ENCODE measurements at regions not wholly inside any gene's neighbourhood (a gene's known extent, or its start where the extent isn't known, plus 50 kb on each side); places are given as distances from the start of the nearest gene placed in this dataset.
"Not testable (repeated sequence)": the region's sequence is repeated elsewhere in the genome, so short reads cannot be mapped to it uniquely, and the experiment has no call there.

DNA sequence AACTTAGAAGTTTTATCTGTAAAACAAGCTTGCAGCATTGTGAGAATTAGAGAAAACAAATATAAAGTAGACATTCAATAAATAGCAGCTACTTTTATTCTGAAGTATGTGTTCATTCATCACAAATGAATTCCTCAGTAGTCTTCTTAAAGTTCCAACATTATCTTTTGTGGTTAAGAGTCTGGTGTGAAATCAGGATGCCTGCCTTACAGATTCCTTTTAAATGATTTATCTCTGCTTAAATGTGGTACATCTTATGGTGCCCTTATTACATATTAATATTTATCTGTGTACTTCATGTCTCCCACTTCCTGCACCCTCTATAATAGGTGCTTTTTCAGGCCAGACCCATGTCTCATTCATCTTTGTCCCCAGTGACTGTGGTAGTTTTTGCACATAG is 595.0 kb downstream of the STK39 start:
- Mint-ChIP-seq H3K27me3 (ENCODE audit: low read depth) (no peaks in the 10 kb centered on the region), H3K36me3 (ENCODE audit: insufficient read depth in 2 of 2) (no peaks in the 10 kb centered on the region), H3K9me3 (peaks cover 0 to 2% of the 10 kb centered on the region in 2 donors), H3K27ac (no peak overlapping the region), H3K4me1 (ENCODE audit: low read depth) (no peaks in the 10 kb centered on the region), H3K4me3 (no peak overlapping the region)
- no peak for DNase-seq
- ATAC-seq (replicated peaks in 1 of 2): no peak

DNA sequence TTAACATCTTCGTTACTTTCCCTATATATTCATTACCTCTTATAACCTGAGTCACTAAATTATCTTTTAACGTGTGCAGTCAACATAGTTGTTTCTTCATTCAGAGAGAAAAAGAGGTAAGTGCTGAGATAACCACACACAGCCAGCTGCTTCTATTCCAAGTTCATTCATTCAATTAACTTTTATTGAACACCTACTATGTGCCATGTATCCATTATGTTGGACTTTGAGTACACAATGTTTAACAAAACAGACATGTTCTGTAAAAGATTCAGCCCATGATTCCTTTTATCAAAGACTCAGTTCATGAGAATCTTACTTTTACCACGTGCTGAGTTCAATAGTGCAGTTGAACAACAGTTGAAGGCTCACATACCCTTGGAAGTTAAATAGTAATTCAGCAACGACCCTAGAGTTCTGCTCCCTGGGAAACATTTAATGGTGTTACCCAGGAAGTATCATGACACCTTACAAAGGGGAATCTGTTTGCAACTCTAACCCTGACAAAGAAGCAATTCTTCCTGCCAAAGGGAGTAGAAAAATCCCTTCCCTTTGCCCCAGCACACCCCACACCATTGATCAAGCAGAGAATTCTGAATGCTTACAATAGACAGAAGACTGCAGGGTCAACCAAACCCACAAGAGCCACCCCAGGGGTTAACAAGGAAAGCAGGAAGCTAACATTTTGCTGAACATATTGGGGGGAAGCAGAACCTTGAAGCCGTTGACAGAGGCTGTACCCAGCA is 595.8 kb downstream of the STK39 start:
- Mint-ChIP-seq H3K36me3 (ENCODE audit: insufficient read depth in 2 of 2) (no peaks in the 10 kb centered on the region), H3K27me3 (ENCODE audit: low read depth) (no peaks in the 10 kb centered on the region), H3K4me1 (ENCODE audit: low read depth) (no peaks in the 10 kb centered on the region), H3K27ac (no peak overlapping the region), H3K9me3 (peaks cover 0 to 2% of the 10 kb centered on the region in 2 donors), H3K4me3 (no peak overlapping the region)
- no peak for DNase-seq
- ATAC-seq (replicated peaks in 1 of 2): no peak

DNA sequence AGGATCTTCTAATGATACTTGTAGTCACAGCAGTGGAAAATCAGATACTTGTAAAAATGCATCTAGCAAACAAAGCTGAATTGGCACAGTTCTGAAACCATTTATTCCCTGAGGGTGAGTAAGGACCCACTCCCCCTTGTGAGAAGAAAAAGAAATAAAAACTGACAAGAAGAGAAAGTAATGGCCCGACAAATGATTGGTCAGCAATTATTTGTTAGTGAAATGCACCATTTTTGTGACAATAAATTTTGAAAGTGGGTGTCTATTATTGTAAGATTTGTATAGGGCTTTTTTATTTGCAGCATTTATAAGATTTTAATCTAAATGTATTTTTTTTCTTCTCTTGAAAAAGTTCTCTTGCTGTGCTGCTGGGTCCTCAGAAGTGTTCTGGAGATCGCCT is 600.8 kb downstream of the STK39 start:
- H3K4me1 Mint-ChIP-seq (ENCODE audit: low read depth): no peaks in the 10 kb centered on the region
- H3K27me3 Mint-ChIP-seq (ENCODE audit: low read depth): no peaks in the 10 kb centered on the region
- H3K9me3 Mint-ChIP-seq: peaks cover 0 to 2% of the 10 kb centered on the region in 2 donors
- DNase-seq: no peak
- no peak for ATAC-seq (replicated peaks in 1 of 2)
- H3K4me3 Mint-ChIP-seq: no peak overlapping the region
- H3K27ac Mint-ChIP-seq: no peak overlapping the region
- H3K36me3 Mint-ChIP-seq (ENCODE audit: insufficient read depth in 2 of 2): no peaks in the 10 kb centered on the region

GRCh38 chr2:167640096-167640495 is 607.3 kb downstream of the STK39 start:
- DNase-seq: no peak
- Mint-ChIP-seq H3K36me3 (ENCODE audit: insufficient read depth in 2 of 2) (no peaks in the 10 kb centered on the region), H3K4me3 (no peak overlapping the region), H3K4me1 (ENCODE audit: low read depth) (no peaks in the 10 kb centered on the region), H3K27me3 (ENCODE audit: low read depth) (no peaks in the 10 kb centered on the region), H3K27ac (no peak overlapping the region), H3K9me3 (peaks cover under 1 to 3% of the 10 kb centered on the region in 2 donors)
- no peak for ATAC-seq (replicated peaks in 1 of 2)

DNA sequence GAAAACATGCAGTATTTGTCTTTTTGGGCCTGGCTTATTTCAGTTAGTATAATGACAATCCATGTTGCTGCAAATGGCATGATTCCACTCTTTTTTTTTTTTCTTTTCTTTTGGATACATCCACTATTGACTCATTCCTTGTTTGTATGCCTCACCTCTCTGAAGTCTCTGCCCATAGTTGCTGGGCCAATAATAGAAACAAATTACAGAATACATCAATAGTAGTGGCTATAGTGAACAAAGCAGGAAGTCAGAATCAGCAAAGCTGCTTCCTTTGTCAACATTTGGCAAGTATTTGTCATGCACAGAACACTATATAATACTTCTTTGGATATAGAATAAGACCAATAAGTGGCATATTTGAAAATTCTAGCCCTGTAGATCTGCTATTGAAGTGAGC is 609.7 kb downstream of the STK39 start:
- no peaks in the 10 kb centered on the region for H3K27me3 Mint-ChIP-seq (ENCODE audit: low read depth)
- no peaks in the 10 kb centered on the region for H3K36me3 Mint-ChIP-seq (ENCODE audit: insufficient read depth in 2 of 2)
- H3K27ac Mint-ChIP-seq: no peak overlapping the region
- no peaks in the 10 kb centered on the region for H3K4me1 Mint-ChIP-seq (ENCODE audit: low read depth)
- no peak for ATAC-seq (replicated peaks in 1 of 2)
- peaks cover 2 to 3% of the 10 kb centered on the region in 2 donors for H3K9me3 Mint-ChIP-seq
- DNase-seq: no peak
- no peak overlapping the region for H3K4me3 Mint-ChIP-seq

GRCh38 chr2:167632271-167632670 is 615.1 kb downstream of the STK39 start:
- H3K27me3 Mint-ChIP-seq (ENCODE audit: low read depth); H3K27ac Mint-ChIP-seq; ATAC-seq (replicated peaks in 1 of 2); DNase-seq; H3K4me3 Mint-ChIP-seq; H3K36me3 Mint-ChIP-seq (ENCODE audit: insufficient read depth in 2 of 2); H3K4me1 Mint-ChIP-seq (ENCODE audit: low read depth); H3K9me3 Mint-ChIP-seq: not testable (repeated sequence)

- DNase-seq: no peak
- no peaks in the 10 kb centered on the region for H3K27me3 Mint-ChIP-seq (ENCODE audit: low read depth)
- H3K9me3 Mint-ChIP-seq: no peaks in the 10 kb centered on the region
- no peak overlapping the region for H3K4me3 Mint-ChIP-seq
- no peaks in the 10 kb centered on the region for H3K36me3 Mint-ChIP-seq (ENCODE audit: insufficient read depth in 2 of 2)
- no peak overlapping the region for H3K27ac Mint-ChIP-seq
- no peaks in the 10 kb centered on the region for H3K4me1 Mint-ChIP-seq (ENCODE audit: low read depth)
- ATAC-seq (replicated peaks in 1 of 2): no peak
Observed at GRCh38 chr2:167626961-167627360, 620.4 kb downstream of the STK39 start.

GRCh38 chr2:167626301-167626700 is 621.1 kb downstream of the STK39 start:
- no peak for ATAC-seq (replicated peaks in 1 of 2)
- Mint-ChIP-seq H3K27ac (no peak overlapping the region), H3K27me3 (ENCODE audit: low read depth) (no peaks in the 10 kb centered on the region)

DNA sequence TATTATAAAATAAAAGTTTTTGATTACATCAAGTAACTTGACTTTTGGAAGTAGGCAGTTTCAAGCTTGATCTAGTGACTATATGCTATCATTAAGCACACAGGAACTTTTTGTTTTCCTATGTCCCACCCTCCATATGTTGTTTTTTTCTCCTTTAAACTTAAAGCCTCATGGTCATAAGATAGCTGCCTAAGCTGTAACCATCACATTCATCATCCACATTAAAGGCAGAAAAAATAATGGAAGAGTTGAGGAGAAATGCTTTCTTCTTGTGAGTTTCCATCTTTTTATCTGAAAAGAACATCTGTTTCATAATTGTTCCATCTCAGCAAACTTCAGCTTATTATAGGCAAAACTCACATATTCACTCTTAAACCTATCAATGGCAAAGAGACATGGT is 630.4 kb downstream of the STK39 start:
- Mint-ChIP-seq H3K36me3 (ENCODE audit: insufficient read depth in 2 of 2) (no peaks in the 10 kb centered on the region), H3K4me1 (ENCODE audit: low read depth) (no peaks in the 10 kb centered on the region), H3K27me3 (ENCODE audit: low read depth) (no peaks in the 10 kb centered on the region), H3K9me3 (peaks cover 0 to 2% of the 10 kb centered on the region in 2 donors), H3K4me3 (no peak overlapping the region), H3K27ac (no peak overlapping the region)
- ATAC-seq (replicated peaks in 1 of 2) (no peak), DNase-seq (no peak)

More at GRCh38 chr2:167626301-167626700, 621.1 kb downstream of the STK39 start:
- H3K4me1 Mint-ChIP-seq (ENCODE audit: low read depth): no peaks in the 10 kb centered on the region
- H3K9me3 Mint-ChIP-seq: no peaks in the 10 kb centered on the region
- H3K4me3 Mint-ChIP-seq: no peak overlapping the region
- H3K36me3 Mint-ChIP-seq (ENCODE audit: insufficient read depth in 2 of 2): no peaks in the 10 kb centered on the region
- DNase-seq: no peak

DNA sequence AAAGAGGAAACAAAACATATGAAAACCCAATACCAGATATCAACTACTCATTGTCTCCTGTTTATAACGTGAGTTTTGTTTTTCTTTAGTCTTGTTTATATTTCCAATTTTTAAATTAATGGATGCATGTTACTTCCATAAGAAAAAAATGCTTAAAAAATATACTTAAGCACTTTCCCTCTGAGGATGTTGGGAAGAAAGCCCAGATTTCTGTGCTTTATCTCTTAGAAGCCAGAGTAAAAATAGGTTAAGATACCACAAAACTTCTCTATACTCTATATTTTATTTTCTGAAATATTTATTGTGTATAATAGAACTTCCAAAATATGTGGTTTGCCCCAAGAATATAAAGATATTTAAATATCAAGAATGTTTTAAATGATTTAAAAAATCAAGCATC is 633.9 kb downstream of the STK39 start:
- peaks cover 0 to 4% of the 10 kb centered on the region in 2 donors for H3K9me3 Mint-ChIP-seq
- H3K27ac Mint-ChIP-seq: no peak overlapping the region
- no peak overlapping the region for H3K4me3 Mint-ChIP-seq
- no peaks in the 10 kb centered on the region for H3K27me3 Mint-ChIP-seq (ENCODE audit: low read depth)
- DNase-seq: no peak
- H3K4me1 Mint-ChIP-seq (ENCODE audit: low read depth): no peaks in the 10 kb centered on the region
- no peak for ATAC-seq (replicated peaks in 1 of 2)
- H3K36me3 Mint-ChIP-seq (ENCODE audit: insufficient read depth in 2 of 2): no peaks in the 10 kb centered on the region

DNA sequence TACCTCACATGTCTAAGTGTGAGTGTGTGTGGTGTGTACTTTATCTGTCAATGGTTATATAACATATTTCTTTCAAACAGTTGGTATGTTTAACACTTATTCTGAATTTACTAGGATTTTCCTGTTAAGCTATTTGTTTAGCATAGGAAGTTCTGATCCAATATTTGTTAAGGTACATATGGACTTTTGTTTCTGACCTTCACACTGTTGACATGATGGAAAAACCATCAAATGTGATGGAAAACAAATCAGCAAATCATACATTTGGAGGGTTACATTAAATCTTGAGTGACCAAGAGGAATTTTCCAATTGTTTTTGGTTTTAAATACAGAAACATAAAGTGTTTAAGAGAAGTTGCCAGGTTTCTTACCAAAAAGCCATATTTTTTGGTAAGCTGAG is 638.9 kb downstream of the STK39 start:
- Mint-ChIP-seq H3K27ac (no peak overlapping the region), H3K4me3 (no peak overlapping the region), H3K27me3 (ENCODE audit: low read depth) (no peaks in the 10 kb centered on the region), H3K4me1 (ENCODE audit: low read depth) (no peaks in the 10 kb centered on the region), H3K36me3 (ENCODE audit: insufficient read depth in 2 of 2) (no peaks in the 10 kb centered on the region), H3K9me3 (peaks cover 0 to 4% of the 10 kb centered on the region in 2 donors)
- DNase-seq (no peak), ATAC-seq (replicated peaks in 1 of 2) (no peak)

- Mint-ChIP-seq H3K36me3 (ENCODE audit: insufficient read depth in 2 of 2) (no peaks in the 10 kb centered on the region), H3K27me3 (ENCODE audit: low read depth) (no peaks in the 10 kb centered on the region), H3K4me3 (no peak overlapping the region), H3K9me3 (peaks cover 0 to 4% of the 10 kb centered on the region in 2 donors), H3K4me1 (ENCODE audit: low read depth) (no peaks in the 10 kb centered on the region), H3K27ac (no peak overlapping the region)
- no peak for DNase-seq
- no peak for ATAC-seq (replicated peaks in 1 of 2)
Observed at GRCh38 chr2:167607731-167608130, 639.7 kb downstream of the STK39 start.

- ATAC-seq (replicated peaks in 1 of 2): no peak
- no peak for DNase-seq
- Mint-ChIP-seq H3K36me3 (ENCODE audit: insufficient read depth in 2 of 2) (no peaks in the 10 kb centered on the region), H3K4me3 (no peak overlapping the region), H3K27me3 (ENCODE audit: low read depth) (no peaks in the 10 kb centered on the region), H3K27ac (no peak overlapping the region), H3K4me1 (ENCODE audit: low read depth) (no peaks in the 10 kb centered on the region), H3K9me3 (peaks cover 0 to 4% of the 10 kb centered on the region in 2 donors)
Observed at GRCh38 chr2:167607211-167607610, 640.2 kb downstream of the STK39 start.

DNA sequence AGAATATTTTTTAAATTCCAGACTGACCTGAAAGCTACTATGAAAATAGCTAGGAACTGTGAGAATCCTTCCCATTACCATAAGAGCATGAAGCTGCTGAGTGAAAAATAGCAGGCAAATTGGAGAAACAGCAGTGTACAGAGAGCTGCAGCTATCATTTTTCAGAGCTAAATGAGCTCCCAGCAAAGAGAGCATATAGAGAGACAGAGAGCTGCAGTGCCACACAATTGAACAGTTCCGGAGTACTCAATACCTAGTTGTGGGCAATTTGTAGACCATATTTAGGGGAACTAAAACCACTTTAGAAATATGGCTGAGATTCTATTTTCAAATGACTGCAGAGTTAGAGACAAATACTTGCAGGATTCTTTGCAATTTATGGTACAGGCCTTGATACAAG is 645.3 kb downstream of the STK39 start:
- ATAC-seq (replicated peaks in 1 of 2) (no peak), DNase-seq (no peak)
- no peaks in the 10 kb centered on the region for H3K27me3 Mint-ChIP-seq (ENCODE audit: low read depth)
- H3K9me3 Mint-ChIP-seq: no peaks in the 10 kb centered on the region
- H3K4me1 Mint-ChIP-seq (ENCODE audit: low read depth): no peaks in the 10 kb centered on the region
- H3K4me3 Mint-ChIP-seq: no peak overlapping the region
- no peak overlapping the region for H3K27ac Mint-ChIP-seq
- no peaks in the 10 kb centered on the region for H3K36me3 Mint-ChIP-seq (ENCODE audit: insufficient read depth in 2 of 2)
